Ureter (tissue), 1 donor: ENCODE measurements at regions not wholly inside any gene's neighbourhood (a gene's known extent, or its start where the extent isn't known, plus 50 kb on each side); places are given as distances from the start of the nearest gene placed in this dataset.
"Not testable (repeated sequence)": the region's sequence is repeated elsewhere in the genome, so short reads cannot be mapped to it uniquely, and the experiment has no call there.

Experiments
- DNase-seq: peaks from one replicate; pipeline ENCODE4 v3.0.0-alpha.2; 2020; ENCODE audit warnings: low spot score
- donor health status: DM: yes; HTN: yes; CAD: no.

DNA sequence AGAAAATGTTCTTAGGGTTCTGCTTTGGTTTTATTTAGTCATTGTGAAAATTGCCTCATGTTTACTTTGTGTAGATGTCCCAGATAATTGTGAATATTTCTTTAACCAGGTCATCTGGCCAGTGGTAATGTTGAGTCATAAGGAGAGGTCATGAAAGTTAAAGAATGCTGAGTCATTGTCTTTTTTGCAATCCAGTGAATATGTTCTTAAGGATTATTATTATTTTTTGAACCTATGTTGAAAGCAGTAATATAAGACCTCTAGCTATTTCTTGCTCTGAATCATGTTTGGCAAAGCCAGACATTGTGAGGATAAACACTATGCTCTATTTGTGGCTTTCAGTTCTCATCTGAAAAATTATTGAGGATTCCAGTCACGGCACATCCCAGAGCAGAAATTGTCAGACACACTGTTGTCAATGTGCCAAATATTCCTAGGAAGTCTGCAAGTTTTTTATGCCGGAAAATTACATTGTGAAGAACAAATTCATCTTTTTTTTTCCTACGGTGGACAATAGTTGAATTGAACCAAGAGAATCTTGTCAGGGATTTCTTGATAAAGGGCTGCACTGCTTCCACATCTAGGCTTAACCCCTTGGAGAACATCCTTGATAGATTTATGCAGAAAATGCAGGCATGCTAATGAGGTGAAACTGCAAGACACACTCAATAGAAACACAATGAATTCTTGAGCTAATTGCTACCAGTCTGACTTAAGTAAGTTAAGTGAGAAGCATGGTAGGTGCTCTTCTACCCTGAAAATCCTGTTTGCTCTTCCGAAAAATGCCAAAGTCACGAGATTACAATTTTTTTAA, 369.6 kb downstream of the ATP23 start:
- no peak for DNase-seq

- no peak for DNase-seq
Measured at GRCh38 chr12:58313091-58313855, 371.9 kb downstream of the ATP23 start.

DNA sequence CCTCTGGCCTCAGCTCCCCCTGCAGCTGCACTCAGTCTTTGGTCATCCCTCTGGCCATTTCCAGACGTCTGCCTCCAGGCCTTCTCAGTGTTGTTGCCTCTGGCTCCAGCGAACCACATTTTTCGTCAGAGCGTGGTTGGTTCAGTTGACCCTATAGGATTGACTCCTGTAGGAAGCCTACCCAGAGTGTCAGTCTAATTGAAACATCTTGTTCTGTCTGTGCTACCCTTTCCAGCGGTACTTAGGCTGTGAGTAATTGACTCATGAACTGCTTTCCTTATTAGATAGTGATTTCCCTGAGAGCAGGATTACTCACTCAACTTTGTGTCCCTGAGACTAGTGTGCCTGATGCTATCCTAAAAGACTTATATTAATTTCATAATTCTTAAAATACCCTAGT, 373.2 kb downstream of the ATP23 start:
- DNase-seq, result no peak

DNA sequence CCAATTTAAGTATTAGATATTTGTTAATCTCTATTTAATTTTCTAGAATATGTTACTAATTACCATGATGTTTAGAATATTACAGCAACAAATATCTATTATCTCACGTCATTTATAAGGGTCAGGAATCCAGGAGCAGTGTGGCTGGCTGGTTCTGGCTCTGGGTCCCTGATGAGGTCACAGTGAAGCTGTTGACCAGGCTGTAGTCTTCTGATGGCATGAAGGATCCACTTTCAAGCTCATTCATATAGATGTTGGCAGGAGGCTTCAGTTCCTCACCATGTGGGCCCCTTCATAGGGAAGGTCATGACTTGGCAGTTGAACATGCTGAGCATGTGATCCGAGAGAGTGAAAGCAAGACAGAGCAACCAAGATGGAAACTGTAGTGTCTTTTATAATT, 375.6 kb downstream of the ATP23 start:
- no peak for DNase-seq

DNA sequence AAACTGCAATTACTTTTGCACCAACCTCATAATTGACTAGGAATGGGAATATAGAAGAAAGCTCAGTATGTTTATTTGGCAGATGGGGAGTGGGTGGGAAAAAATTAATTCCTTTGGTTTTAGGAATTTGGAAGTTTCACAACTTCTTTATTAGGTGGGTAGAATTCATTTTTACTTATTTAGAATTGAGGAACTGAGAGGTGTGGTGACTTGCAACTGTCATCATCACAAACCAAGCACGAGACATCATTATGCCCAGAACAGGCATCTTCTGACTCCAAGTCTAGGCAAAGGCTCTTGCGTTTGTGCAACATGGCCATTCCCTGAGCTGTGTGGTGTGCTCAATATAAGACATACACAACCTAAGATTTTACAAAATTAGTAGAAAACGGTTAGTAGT, 380.0 kb downstream of the ATP23 start:
- DNase-seq, result no peak

- DNase-seq, result no peak
Measured at GRCh38 chr12:58323676-58324075, 382.3 kb downstream of the ATP23 start.

DNA sequence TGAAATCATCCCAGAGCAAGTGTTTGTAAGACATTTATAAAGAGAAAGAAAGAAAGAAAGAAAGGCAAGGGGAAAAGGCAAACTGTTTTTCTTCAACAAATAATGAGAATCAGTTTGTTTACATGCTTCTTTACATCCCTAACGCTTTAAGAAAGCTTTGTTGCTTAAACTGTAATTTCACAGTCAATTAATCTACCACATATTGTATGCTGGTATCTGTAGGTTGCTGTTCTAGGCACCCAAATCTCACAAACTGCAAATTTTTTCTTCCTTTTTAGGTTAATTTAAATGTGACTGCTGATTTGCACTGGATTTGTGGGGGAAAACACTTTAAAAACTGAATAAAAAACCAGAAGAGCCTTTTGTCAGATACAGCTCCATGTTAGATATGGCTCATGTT, 384.2 kb downstream of the ATP23 start:
- no peak for DNase-seq

GRCh38 chr12:58326534-58326933, 385.2 kb downstream of the ATP23 start:
- DNase-seq, result no peak

DNA sequence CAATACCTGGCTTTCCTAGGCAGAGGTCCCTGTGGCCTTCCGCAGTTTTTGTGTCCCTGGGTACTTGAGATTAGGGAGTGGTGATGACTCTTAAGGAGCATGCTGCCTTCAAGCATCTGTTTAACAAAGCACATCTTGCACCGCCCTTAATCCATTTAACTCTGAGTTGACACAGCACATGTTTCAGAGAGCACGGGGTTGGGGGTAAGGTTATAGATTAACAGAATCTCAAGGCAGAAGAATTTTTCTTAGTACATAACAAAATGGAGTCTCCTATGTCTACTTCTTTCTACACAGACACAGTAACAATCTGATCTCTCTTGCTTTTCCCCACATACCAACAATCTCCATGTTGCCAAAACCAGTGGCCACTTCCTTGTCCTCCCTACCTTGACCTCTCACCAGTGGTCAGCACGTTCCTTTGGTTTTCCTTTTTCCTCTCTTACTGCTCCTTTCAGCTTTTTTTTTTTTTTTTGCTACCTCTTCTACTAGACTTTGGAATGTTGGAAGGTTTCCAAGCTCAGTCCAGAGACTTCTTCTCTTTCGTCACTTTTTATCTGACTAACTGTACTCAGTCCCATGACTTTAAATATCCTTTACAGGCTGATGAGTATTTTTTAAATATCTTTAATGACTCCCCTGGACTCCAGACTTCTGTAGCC, 395.3 kb downstream of the ATP23 start:
- DNase-seq, result not testable (repeated sequence)

GRCh38 chr12:58337539-58337938, 396.2 kb downstream of the ATP23 start:
- DNase-seq, result not testable (repeated sequence)

- DNase-seq, result no peak
Measured at GRCh38 chr12:58341791-58342190, 400.4 kb downstream of the ATP23 start.

DNA sequence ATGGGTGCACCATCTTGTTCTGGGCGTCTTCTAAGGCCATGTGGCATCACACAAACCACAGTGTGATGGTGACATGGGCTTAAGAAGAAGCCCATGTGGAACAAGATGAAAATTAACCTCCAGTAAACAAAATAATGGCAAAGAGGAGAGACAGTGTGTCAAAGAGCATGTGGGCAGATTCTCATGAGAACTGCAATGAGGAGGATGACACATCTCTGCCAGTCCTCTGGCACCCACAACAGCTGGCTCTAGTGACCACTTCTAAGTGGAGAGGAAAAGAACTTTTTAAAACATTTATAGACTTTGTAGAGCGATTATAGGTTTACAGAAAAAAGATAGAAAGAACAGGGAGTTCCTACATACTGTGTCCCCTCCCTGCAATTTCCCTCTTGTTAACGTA, 401.4 kb downstream of the ATP23 start:
- DNase-seq, result no peak

- DNase-seq, result no peak
Measured at GRCh38 chr12:58346032-58346632, 404.8 kb downstream of the ATP23 start.

- DNase-seq, result no peak
Measured at GRCh38 chr12:58347188-58347587, 405.8 kb downstream of the ATP23 start.

GRCh38 chr12:58347691-58348090, 406.3 kb downstream of the ATP23 start:
- DNase-seq, result no peak

DNA sequence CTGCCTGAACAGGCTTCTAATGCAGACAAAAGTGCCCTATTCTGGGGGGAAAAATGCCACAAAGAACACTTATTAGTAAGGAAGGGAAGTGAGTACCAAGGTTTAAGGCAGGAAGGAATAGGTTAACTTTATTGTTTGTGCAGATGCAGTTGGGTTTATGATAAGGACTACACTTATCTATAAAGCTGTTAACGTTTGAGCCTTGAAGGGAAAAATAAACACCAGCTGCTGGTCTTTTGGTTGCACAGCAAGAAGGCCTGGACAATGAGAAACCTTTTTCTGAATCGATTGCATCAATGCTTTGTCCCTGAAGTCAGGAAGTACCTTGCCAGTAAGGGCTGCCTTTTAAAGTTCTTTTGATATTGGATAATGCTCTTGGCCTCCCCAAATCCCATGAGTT, 407.8 kb downstream of the ATP23 start:
- no peak for DNase-seq

DNA sequence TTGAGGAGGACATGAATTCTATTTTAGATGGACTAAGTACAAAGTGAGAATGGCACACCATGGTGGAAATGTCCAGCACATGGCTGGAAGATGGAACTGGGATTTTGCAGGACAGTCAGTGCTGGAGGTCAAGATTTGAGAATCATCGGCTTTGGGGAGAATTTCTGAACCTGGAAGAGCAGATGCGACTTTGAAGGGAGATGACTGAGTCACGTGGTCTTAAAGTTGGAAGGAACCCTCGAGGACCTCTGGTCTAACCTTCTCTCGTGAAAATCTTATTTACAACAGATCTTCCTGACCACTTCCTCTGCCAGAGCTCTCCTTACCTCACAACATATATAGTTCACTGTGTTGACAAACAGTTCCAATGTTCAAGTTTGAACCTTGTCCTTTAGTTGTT, 415.4 kb downstream of the ATP23 start:
- no peak for DNase-seq

DNA sequence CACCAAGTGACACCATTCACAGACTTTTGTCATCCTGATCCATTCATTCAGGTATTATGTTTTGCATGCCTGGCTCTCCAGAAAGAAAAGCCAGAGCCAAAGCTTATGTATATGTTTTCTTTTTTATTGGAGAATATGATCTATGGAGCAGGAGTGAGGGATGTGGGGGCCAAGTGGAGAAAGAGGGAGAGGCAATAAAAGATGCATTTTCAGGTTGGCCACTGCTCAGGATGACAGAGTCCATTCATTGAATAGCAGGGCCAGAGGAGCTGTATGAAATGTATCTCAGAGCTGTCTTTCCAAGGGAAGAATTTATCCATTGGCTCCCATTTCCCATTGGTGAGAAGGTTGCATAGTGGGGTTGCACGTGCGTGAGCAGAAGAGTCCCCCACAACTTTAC, 416.1 kb downstream of the ATP23 start:
- no peak for DNase-seq

DNA sequence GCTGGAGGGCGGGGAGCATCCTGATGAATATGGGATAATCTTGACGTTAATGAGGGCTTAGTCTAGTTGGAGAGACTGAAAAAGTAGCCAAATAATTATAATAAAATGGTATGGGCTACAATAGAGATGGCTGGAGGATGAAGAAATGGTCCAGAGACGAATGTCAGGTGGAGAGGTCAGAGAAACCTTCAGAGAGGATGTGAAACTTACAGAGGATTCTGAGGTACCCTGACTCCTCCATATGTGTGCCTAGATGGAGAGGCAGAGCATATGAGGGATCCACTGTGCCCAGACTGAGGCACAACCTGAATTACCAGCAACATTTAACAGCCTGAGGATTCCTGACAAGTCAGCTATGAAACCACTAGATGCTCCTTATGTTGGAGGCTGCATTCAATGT, 417.0 kb downstream of the ATP23 start:
- DNase-seq, result no peak

GRCh38 chr12:58359084-58359483, 417.7 kb downstream of the ATP23 start:
- no peak for DNase-seq

GRCh38 chr12:58361056-58361455, 419.7 kb downstream of the ATP23 start:
- no peak for DNase-seq

- no peak for DNase-seq
Measured at GRCh38 chr12:58363971-58364370, 422.6 kb downstream of the ATP23 start.
